ENCODE measurements at regions not wholly inside any gene's neighbourhood (a gene's known extent, or its start where the extent isn't known, plus 50 kb on each side); places are given as distances from the start of the nearest gene placed in this dataset.

DNA sequence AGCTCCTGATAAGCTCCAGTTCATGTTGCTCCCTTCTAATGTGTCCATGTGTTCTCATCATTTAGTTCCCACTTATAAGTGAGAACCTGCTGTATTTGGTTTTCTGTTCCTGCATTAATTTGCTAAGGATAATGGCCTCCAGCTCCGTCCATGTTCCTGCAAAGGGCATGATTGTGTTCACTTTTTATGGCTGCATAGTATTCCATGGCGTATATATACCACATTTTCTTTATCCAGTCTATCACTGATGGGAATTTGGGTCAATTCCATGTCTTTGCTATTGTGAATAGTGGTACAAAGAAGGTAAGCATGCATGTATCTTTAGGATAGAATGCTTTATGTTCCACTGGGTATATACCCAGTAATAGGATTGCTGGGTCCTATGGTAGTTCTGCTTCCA is 197.2 kb upstream of the ITM2A start:
- H4K20me1 ChIP-seq (ENCODE audit: insufficient read depth): no peaks in the 10 kb centered on the region
- H3K27ac ChIP-seq (ENCODE audit: low read depth, low read length): no peak overlapping the region
- H3K79me2 ChIP-seq (ENCODE audit: insufficient read depth, low read length): no peaks in the 10 kb centered on the region
- H2AFZ ChIP-seq (ENCODE audit: low read depth, low read length, poor library complexity, severe bottlenecking): no peak overlapping the region
- H3K27me3 ChIP-seq (ENCODE audit: insufficient read depth, low read length): no peaks in the 10 kb centered on the region
- no peaks in the 10 kb centered on the region for H3K36me3 ChIP-seq (ENCODE audit: control insufficient read depth in 1 of 2, insufficient read depth in 2 of 2, low read length in 2 of 2)
- CTCF ChIA-PET: no interaction called here
- POLR2A ChIA-PET: no interaction called here
- H3K9me3 ChIP-seq (ENCODE audit: control insufficient read depth in 1 of 2, insufficient read depth in 1 of 2, low read depth in 1 of 2, low read length in 2 of 2): no peaks in the 10 kb centered on the region
- TF ChIP-seq ZFX (IDR thresholded peaks at IDR 0.05): no peak
- ATAC-seq (no peak), DNase-seq (ENCODE audit: low read depth, low spot score) (no peak)
- RAD21 ChIA-PET (ENCODE audit: low non-redundant PET in 1 of 2, low total read pairs in 2 of 2, uncharacterized antibody in 2 of 2, unreplicated experiment in 2 of 2): no interaction called here
- H3K9me2 ChIP-seq (ENCODE audit: insufficient read depth): no peaks in the 10 kb centered on the region
- H3K4me1 ChIP-seq (ENCODE audit: control insufficient read depth in 1 of 2, insufficient read depth in 2 of 2, low read length in 2 of 2): no peaks in the 10 kb centered on the region
- no peak overlapping the region for H3K9ac ChIP-seq (ENCODE audit: low read length)
- intact Hi-C loops (cut with micrococcal nuclease): no loop called here
- no peak overlapping the region for H3K4me3 ChIP-seq (replicated peaks in 1 of 2; ENCODE audit: low read depth in 1 of 2, low read length in 2 of 2)
- no TSS peak for BruUV-seq (replicated peaks)
- no peak overlapping the region for H3K4me2 ChIP-seq (ENCODE audit: low read length)

DNA sequence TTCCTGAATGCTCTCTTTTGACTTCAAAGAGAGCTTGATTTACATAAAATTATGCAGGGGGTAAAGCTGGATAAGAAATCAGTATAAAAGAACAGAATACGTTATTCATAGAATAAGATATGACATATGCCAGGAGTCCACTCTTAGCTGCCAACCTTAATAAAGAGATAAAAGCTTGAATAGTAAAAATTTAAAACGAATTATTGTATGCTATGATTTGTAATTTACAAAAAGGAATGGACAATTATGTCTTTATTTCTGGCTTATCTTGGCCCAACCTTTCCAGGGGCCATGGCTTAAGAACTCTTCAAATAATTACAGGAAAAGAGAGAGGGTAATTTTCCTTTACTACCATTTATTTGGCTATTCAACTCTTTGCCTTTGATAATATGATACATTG is 192.2 kb upstream of the ITM2A start:
- ATAC-seq (no peak), DNase-seq (ENCODE audit: low read depth, low spot score) (no peak)
- Histone ChIP-seq H3K27ac (ENCODE audit: low read depth, low read length) (no peak overlapping the region), H3K4me3 (replicated peaks in 1 of 2; ENCODE audit: low read depth in 1 of 2, low read length in 2 of 2) (no peak overlapping the region), H4K20me1 (ENCODE audit: insufficient read depth) (no peaks in the 10 kb centered on the region), H3K79me2 (ENCODE audit: insufficient read depth, low read length) (no peaks in the 10 kb centered on the region), H3K27me3 (ENCODE audit: insufficient read depth, low read length) (no peaks in the 10 kb centered on the region), H3K36me3 (ENCODE audit: control insufficient read depth in 1 of 2, insufficient read depth in 2 of 2, low read length in 2 of 2) (no peaks in the 10 kb centered on the region), H3K9me3 (ENCODE audit: control insufficient read depth in 1 of 2, insufficient read depth in 1 of 2, low read depth in 1 of 2, low read length in 2 of 2) (no peaks in the 10 kb centered on the region), H3K9ac (ENCODE audit: low read length) (no peak overlapping the region), H3K4me1 (ENCODE audit: control insufficient read depth in 1 of 2, insufficient read depth in 2 of 2, low read length in 2 of 2) (no peaks in the 10 kb centered on the region), H3K4me2 (ENCODE audit: low read length) (no peak overlapping the region), H3K9me2 (ENCODE audit: insufficient read depth) (no peaks in the 10 kb centered on the region), H2AFZ (ENCODE audit: low read depth, low read length, poor library complexity, severe bottlenecking) (no peak overlapping the region)
- POLR2A ChIA-PET: no interaction called here
- intact Hi-C loops (cut with micrococcal nuclease): no loop called here
- TF ChIP-seq ZFX (IDR thresholded peaks at IDR 0.05): no peak
- no peak for TF ChIP-seq EGR1 (IDR thresholded peaks at IDR 0.05; ENCODE audit: low read depth)
- TF ChIP-seq SP1 (IDR thresholded peaks at IDR 0.05; ENCODE audit: low read depth): no peak
- TF ChIP-seq ZNF274 (IDR thresholded peaks at IDR 0.05; ENCODE audit: low read depth, low read length): no peak
- BruUV-seq (replicated peaks): no TSS peak
- RAD21 ChIA-PET (ENCODE audit: low non-redundant PET in 1 of 2, low total read pairs in 2 of 2, uncharacterized antibody in 2 of 2, unreplicated experiment in 2 of 2): no interaction called here
- CTCF ChIA-PET: no interaction called here

DNA sequence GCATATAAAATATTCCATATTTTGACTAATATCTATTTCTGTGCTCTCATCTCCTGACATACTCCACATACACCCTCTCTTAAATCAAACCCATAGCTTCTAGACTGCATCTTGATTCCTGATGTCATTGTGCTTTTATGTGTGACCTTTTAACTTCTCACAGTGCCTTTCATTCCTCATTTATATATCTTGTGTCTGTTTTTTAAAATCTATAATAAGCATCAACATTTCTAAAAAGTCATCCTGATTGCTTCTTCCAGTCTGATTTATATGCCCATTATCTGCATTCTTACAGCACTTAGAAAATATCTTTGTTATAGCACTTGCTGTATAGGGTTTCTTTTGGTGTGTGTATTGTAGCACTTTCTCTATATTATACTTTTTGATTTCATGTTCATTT is 190.1 kb upstream of the ITM2A start:
- no peaks in the 10 kb centered on the region for H3K4me1 ChIP-seq (ENCODE audit: control insufficient read depth in 1 of 2, insufficient read depth in 2 of 2, low read length in 2 of 2)
- no peak overlapping the region for H3K9ac ChIP-seq (ENCODE audit: low read length)
- no peaks in the 10 kb centered on the region for H3K36me3 ChIP-seq (ENCODE audit: control insufficient read depth in 1 of 2, insufficient read depth in 2 of 2, low read length in 2 of 2)
- CTCF ChIA-PET: no interaction called here
- intact Hi-C loops (cut with micrococcal nuclease): no loop called here
- RAD21 ChIA-PET (ENCODE audit: low non-redundant PET in 1 of 2, low total read pairs in 2 of 2, uncharacterized antibody in 2 of 2, unreplicated experiment in 2 of 2): no interaction called here
- H3K9me3 ChIP-seq (ENCODE audit: control insufficient read depth in 1 of 2, insufficient read depth in 1 of 2, low read depth in 1 of 2, low read length in 2 of 2): no peaks in the 10 kb centered on the region
- no peak for DNase-seq (ENCODE audit: low read depth, low spot score)
- no peak overlapping the region for H3K4me3 ChIP-seq (replicated peaks in 1 of 2; ENCODE audit: low read depth in 1 of 2, low read length in 2 of 2)
- BruUV-seq (replicated peaks): no TSS peak
- no peak for ATAC-seq
- no peaks in the 10 kb centered on the region for H3K27me3 ChIP-seq (ENCODE audit: insufficient read depth, low read length)
- no peaks in the 10 kb centered on the region for H3K79me2 ChIP-seq (ENCODE audit: insufficient read depth, low read length)
- H3K4me2 ChIP-seq (ENCODE audit: low read length): no peak overlapping the region
- no peak overlapping the region for H3K27ac ChIP-seq (ENCODE audit: low read depth, low read length)
- H3K9me2 ChIP-seq (ENCODE audit: insufficient read depth): no peaks in the 10 kb centered on the region
- POLR2A ChIA-PET: no interaction called here
- no peaks in the 10 kb centered on the region for H4K20me1 ChIP-seq (ENCODE audit: insufficient read depth)
- TF ChIP-seq EGR1 (IDR thresholded peaks at IDR 0.05; ENCODE audit: low read depth): no peak
- TF ChIP-seq YY1 (IDR thresholded peaks at IDR 0.05; ENCODE audit: extremely low read depth, insufficient replicate concordance, low read depth, low read length): no peak
- TF ChIP-seq TCF7L2 (IDR thresholded peaks at IDR 0.05; ENCODE audit: borderline replicate concordance, extremely low read depth, insufficient read depth, insufficient read length): no peak
- TF ChIP-seq EZH2phosphoT487 (IDR thresholded peaks at IDR 0.05; ENCODE audit: borderline replicate concordance): no peak
- no peak for TF ChIP-seq SRF (IDR thresholded peaks at IDR 0.05; ENCODE audit: low read depth)
- TF ChIP-seq POLR2AphosphoS5 (IDR thresholded peaks at IDR 0.05; ENCODE audit: low read depth, low read length): no peak
- TF ChIP-seq, protein P1, sequence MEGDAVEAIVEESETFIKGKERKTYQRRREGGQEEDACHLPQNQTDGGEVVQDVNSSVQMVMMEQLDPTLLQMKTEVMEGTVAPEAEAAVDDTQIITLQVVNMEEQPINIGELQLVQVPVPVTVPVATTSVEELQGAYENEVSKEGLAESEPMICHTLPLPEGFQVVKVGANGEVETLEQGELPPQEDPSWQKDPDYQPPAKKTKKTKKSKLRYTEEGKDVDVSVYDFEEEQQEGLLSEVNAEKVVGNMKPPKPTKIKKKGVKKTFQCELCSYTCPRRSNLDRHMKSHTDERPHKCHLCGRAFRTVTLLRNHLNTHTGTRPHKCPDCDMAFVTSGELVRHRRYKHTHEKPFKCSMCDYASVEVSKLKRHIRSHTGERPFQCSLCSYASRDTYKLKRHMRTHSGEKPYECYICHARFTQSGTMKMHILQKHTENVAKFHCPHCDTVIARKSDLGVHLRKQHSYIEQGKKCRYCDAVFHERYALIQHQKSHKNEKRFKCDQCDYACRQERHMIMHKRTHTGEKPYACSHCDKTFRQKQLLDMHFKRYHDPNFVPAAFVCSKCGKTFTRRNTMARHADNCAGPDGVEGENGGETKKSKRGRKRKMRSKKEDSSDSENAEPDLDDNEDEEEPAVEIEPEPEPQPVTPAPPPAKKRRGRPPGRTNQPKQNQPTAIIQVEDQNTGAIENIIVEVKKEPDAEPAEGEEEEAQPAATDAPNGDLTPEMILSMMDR (IDR thresholded peaks at IDR 0.05 in 2 of 3, conservative IDR thresholded peaks at IDR 0.05 in 1 of 3; ENCODE audit: borderline replicate concordance in 1 of 3, insufficient read depth in 1 of 3, low read depth in 2 of 3, low read length in 2 of 3): no peak
- TF ChIP-seq ZFX (IDR thresholded peaks at IDR 0.05): no peak
- TF ChIP-seq FOSL1 (IDR thresholded peaks at IDR 0.05; ENCODE audit: low read depth): no peak
- TF ChIP-seq JUND (IDR thresholded peaks at IDR 0.05): no peak
- no peak overlapping the region for H2AFZ ChIP-seq (ENCODE audit: low read depth, low read length, poor library complexity, severe bottlenecking)
